RPMI8226 (cell line): ENCODE measurements at regions not wholly inside any gene's neighbourhood (a gene's known extent, or its start where the extent isn't known, plus 50 kb on each side); places are given as distances from the start of the nearest gene placed in this dataset.

ENCODE experiments used
- DNase-seq: peaks from one replicate; pipeline ENCODE4 v3.0.0-alpha.2; 2015

DNA sequence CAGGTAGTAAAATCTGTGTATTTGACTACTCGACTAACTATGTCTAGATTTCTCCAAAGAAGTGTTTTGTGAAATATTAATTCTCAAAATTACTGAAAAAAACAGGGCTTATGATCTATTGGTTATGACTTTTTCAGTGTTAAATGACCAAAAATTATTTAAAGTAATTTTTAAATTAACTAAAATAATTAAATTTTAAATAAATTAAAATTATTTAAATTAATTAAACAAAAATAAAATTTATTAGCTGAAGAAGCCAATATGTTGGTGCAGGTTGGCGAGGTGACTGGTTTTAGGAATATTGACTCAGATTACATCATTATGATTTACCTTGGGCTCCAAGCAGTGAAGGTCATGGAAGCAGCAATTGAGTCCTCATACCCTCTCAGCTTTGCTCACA is 483.2 kb downstream of the PTPRC start:
- no peak for DNase-seq

DNA sequence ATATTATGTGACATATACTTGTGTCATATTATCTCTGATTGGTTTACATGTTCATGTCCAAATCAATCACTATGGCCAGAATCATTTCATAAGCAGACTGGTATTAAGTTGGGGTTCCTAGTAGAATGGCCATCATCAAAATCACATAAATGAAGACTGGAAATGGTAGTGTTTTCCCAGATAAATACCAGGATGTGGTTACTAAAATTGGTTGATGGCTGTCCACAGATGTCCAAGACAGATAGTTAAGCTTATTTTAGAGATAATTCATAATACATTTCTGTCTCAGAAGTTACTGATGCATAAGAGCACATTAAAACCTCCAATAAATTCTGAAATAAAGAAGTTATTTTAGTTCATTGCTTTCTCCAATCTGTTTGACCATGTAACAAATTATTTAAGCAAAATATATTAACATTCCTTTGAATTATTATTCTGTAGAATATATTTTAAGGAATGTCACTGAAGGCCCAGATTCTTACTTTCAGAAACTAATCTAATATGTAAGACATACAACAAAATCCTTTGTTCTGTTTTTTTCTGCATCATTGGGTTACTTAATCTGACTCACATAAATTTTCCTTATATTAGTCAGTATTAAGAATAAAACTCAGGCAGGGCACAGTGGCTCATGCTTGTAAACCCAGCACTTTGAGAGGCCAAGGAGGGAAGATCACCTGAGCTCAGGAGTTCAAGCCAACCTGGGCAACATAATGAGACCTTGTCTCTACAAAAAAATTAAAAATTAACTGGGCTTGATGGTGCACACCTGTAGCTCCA is 483.9 kb downstream of the PTPRC start:
- DNase-seq = no peak

DNA sequence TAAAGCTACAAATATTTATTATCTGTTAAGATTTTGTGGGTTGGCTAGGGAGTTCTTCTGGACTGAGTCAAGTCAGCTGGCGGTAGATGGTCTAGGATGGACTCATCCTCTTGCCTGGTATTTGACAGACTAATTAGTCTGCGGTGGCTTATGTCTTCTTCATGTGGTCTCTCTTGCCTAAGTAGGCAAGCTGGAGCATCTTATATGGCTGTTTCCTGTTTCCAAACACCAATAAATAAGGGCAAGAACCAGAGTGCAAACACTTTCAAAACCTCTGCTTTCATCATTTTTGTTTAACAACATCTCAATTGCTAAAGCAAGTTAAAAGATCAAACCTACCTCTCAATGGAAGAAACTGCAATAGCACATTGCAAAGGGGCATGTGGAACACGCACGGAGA is 484.8 kb downstream of the PTPRC start:
- DNase-seq = no peak

DNA sequence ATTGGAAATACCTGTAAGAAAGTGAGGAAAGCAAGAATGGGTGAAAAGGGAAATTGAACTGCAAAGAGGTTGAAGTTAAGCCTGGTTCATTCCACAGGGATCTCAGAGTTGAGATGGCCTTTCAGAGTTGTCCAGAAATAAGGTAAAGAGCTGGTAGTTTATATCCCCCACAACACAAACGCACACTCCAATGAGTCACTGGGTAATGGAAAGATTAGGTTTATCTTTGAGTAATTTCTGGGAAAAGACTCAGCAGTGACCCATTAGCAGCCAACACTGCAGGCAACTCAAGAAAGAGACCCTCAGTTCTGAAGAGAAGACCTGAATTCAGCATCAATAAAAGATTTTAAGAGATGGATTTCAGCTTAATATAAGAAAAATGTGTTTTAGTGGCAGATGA is 485.5 kb downstream of the PTPRC start:
- DNase-seq = no peak

DNA sequence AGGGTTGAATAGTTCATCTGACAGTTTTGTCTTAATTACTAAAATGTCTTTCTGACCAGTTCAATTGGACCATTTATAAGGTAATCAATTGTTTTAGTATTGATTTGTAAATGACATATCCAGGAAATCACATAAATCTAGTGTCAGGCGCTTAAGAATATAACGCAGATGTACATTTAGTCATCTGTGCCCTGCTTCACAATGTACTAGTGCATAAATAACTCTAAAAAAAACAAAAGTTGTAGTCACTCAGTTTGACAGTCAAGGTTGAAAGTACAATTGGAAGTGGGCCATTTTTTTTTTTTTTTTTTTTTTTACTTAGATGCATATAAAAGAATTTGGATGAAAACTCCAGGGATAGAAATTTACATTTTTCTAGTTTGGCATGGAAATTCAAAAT is 490.4 kb downstream of the PTPRC start:
- DNase-seq = no peak

DNA sequence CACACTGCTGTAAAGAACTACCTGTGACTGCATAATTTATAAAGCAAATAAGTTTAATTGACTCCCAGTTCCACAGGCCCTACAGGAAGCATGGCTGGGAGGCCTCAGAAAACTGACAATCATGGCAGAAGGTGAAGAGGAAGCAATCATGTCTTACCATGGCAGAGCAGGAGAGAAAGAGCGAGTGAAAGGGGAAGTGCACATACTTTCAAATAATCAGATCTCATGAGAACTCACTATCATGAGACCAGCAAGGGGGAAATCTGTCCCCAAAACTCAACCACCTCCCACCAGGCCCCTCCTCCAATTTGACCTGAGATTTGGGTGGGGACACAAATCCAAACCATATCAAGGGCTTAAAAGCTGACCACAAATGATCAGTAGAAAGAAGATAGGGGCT is 493.2 kb downstream of the PTPRC start:
- no peak for DNase-seq

DNA sequence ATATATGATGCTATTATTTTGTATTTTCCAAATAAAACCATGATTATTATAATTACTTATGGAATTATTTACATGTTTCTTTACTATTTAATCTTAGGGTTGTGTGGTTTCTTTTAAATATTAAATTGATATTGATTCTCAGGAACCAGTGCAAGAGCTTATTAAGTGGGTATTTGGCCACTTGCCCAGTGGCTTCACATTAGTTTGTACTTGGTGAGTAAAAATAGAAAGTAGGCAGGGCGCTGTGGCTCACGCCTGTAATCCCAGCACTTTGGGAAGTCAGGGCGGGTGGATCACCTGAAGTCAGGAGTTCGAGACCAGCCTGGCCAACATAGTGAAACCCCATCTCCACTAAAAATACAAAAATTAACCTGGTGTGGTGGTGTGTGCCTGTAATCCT is 497.1 kb downstream of the PTPRC start:
- DNase-seq = no peak

DNA sequence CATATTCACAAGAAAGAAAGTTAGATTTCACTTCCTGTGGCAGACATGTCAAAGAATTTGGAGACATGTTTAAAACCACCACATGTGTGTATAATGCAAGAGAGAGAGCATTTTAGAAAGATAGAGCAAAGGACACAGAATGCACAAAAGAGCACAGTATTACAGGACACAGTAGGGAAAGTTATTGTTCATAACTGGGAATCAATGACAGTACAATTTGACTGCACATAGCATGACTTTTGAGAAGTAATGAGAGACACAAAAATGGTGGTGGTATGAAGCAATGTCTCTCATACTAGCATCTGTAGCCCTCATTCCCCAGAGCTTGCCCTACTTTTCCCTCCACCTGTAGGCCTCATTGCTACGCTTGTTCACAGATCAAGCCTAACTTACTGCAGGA is 499.2 kb downstream of the PTPRC start:
- no peak for DNase-seq

DNA sequence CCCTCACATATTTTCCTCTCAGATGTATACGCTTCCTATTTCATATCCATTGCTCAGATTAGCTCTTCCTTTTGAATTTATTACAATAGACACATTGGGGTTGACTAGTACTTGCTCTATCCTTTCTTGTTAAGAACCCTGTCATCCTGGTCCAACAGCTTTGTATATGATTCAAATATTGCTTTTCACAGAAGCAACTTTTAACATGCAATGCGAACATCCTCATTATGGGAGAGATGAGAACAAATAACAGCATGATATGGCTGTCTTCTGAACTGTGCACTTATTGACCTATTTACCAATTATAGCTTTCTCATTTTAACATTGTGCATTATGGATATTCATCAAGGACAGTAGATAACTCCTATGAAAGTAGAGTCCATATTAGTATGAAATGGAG is 510.8 kb downstream of the PTPRC start:
- no peak for DNase-seq

DNA sequence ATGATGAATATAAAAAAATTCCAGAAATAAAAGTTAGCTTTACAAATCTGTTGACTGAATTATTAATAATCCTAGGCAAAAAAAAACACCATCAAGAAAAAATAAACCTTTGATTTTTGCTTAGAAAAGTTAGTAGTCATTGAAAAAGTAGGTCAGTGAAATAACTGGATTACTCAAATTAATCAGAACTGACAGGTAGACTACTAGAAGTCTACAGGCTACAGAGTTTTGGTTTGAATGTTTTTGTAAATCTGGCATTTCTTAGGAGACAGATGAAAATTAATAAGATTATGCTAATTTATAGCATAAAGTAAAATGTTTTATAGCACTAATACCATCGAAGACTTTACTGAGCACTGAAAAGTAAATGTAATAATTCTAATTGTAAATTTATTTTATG is 511.9 kb downstream of the PTPRC start:
- DNase-seq = no peak

DNA sequence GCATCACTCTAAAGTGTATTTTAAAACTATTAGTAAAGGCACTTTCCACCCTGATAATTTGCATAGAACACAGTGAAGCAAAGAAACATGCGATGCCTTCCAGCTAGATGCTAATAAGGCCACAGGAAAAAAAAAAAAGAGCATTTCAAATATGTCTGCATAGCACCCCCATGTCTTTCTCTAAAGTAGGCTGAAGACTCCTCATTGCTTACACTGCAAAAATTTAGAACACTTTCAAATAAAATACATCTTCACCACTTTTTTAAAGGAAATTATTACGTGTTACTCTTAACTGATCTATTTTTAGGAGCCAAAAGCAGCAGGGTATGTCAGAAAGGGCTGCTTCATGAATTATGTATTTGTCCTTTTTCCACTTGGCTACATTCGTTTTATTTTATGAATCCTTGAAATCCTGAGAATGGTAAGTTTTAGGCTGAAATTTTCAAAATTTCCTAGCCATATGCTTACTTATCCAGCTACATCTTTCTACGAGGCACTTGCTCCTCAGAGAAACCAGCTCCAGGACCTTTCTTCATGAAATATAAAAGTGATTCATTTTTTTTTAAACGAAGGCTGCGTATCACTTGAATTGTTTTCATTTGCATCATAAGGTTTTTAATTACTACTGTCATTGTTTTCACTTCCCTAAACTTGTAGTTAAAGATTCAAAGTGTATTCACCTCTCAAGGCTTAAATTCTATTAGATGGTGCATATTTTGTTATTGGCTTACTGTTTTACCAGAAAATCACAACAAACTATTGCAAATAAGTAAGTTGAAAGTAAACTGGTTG is 513.0 kb downstream of the PTPRC start:
- no peak for DNase-seq

DNA sequence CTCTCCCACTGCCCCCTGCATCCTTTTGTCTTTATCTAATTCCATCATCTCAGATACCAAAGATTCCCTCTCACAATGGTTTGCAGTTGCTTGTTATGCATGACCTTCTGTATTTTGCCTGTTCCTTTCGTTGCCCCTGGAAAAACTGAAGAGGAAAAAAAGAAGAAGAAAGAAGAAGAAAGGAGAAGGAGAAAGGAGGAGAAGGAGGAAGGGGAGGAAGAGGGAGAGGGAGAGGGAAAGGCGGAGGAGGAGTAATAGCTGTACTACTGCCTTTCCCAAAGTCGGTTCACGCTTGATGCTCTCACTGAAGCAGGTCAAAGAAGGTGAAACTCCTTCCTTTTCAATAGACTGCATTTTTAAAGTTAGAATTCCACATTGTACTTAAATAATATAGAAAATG is 513.8 kb downstream of the PTPRC start:
- DNase-seq = no peak

DNA sequence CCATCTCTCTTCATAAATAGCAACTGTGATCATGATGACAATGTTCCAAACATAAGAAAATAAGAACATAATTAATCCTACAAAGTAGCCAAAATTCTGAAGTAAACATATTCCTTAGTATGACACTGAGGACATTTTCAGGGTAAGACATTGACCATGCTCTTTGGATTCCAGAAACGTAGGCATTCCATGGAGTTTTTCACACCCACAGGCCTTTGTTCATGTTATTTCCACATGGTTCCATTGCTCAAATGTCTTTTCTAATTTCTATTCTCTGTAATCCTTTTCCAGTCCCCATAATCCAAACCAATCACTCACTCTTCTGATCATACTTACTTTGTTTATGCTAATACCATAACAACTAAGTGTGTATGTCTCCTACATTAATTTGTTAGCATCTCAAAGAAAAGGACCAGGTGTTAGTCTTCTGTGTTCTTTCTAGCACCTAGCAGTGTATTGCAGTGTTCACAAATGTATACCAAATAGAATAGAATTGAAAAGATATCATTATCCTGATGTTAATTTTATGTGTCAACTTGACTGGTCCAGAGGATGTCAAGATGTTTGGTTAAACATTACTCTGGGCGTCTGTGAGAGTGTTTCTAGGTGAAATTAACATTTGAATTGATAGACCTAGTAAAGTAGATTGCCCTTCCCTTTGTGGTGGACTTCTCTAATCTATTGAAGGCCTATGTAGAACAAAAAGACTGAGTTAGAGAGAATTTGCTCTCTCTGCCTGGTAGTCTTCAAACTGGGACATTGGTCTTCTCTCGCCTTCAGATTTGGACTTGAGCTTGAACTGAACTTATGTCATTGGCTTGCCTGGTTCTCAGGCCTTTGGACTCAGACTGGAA is 516.6 kb downstream of the PTPRC start:
- no peak for DNase-seq

DNA sequence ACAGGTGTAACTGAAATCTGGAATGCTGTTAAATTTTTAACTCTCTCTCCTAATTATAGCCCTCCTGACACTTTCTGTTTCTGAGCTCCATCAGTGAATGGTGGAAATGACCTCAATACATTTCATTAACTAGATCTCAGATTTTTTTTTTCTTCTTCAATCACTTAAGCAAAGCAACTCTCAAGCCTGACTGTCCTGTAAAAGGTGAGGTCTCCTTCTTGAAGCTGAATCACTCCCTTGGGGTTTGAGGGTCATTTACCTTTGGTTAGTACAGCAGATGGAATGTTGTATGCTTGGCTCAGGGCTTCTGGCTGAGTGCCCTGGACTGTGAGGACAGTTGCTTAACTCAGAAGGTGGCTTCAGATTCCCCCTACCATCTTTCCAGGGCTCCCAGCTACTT is 518.7 kb downstream of the PTPRC start:
- DNase-seq = no peak

DNA sequence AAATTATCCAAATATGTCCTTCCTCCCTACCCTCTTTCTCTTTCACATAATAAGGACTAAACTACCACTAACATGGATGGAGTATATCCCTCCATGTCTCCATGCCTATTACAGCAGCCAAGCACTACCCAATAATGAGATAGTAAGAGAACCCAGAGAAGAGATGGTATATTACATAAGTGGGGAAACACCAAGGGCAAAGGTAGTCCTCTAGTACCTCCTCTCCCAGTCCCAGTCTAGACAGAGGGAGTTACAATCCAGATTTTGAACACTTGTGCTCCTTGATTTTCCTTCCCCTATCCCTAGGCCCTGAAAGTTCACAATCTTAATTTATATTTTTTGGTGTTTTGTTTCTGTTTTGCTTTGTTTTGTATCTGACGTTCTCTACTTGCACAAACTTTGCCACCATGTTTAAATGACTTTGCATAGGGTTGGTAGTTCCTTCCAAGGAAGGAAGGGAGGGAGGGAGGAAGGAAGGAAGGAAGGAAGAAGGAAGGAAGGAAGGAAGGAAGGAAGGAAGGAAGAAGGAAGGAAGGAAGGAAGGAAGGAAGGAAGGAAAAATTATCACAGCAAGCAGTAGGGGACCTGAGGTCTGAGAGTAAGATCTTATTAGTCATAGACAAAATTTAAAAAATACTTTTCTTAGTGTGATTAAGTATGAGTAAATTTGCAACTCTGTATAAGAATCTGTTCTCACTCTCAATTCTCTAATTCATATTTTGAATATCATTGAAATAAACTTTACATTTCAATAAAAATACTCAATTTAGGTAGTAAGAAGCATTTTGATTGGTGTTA is 521.9 kb downstream of the PTPRC start:
- DNase-seq = no peak

DNA sequence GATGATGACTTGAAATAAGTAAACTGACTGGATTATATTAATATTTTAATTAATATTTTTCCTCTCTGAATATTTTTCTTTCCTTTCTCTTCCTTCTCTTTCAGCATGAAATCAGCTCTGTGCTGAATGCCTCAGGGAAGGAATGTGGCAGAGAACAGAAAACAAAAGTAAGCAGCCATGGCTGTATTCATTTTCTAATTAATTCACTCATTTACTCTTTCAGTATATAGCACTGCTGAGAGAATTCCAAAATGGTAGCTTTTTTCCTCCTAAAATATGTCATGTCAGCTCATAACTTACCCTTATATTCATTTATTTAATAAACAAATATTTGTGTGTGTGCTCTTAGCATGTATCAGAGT is 522.5 kb downstream of the PTPRC start:
- DNase-seq = no peak

DNA sequence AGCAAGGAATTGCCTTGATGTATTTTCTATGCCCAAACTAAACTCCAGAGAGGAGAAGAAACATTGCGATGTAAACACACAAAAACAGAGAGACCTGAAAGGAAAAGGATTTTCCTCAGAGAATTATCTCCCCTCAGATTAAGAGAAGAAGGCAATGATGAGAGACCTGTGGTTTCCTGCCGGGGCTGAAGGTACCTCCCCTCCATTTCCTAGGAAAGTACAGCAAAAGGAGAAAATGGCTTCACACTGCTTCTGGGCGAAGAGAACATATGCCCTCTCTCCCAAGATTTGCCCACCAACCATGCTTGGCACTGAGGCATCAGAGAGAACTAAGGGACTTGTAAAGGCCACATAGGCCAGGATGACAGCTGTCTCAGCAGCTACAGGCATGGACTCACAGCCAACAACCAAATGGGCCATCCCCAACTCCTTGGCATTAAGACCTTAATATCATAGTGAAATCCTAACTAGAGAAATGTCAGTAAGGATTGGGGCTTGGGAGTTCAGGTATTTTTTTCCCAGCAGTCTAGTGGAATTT is 523.0 kb downstream of the PTPRC start:
- no peak for DNase-seq

DNA sequence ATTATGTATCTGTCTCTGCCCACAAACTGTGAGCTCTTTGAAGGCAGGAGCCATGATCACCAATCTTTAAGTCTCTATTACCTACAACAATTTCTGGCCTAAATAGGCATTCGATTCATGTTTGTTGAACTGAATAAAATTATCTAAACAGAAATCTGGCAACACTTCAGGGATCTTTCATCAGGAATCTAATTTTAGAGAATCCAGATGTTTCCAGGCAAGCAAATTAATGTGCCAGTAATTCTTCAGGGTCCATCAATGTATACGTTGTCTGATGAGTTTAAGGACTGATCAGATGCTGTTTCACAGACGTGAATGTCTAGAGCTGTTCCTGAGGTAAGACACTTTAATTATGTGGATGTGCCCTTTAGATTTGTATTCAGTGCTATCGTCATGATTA is 524.4 kb downstream of the PTPRC start:
- no peak for DNase-seq

DNA sequence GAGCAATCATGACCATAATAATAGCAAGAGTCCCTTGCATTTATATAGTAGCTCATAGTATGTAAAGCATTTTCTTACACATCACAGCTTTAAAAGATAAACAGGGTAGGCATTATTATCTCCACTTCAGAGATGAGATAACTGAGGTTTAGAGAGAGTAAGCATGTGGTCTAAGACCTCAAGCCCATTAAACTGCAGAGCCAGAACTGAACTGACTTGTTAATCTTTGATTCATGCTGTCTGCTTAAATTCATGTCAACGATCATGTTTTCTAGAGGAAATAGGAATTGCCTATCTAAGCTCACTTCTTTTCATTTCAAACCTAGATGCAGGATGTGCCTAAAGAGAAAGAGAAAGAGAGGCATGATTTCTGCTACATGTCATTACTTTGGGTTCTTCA is 524.8 kb downstream of the PTPRC start:
- DNase-seq = no peak

DNA sequence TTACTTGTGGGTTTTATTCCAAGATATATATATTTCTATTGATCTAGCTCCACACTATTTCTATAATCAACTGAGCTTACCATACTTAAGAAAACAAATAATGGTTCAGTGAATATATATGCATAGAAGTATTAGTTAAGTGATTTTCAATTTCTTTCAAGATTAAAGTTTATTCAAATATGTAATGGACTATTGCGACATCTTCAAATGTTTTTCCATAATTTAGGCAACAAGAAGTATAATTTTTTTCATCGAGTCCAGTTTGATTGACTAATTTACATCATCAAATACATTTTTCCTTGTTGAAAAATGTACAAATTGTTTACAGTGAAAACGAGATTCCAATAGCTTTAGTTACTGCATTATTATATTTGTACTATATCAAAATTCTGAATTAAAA is 528.6 kb downstream of the PTPRC start:
- DNase-seq = no peak

DNA sequence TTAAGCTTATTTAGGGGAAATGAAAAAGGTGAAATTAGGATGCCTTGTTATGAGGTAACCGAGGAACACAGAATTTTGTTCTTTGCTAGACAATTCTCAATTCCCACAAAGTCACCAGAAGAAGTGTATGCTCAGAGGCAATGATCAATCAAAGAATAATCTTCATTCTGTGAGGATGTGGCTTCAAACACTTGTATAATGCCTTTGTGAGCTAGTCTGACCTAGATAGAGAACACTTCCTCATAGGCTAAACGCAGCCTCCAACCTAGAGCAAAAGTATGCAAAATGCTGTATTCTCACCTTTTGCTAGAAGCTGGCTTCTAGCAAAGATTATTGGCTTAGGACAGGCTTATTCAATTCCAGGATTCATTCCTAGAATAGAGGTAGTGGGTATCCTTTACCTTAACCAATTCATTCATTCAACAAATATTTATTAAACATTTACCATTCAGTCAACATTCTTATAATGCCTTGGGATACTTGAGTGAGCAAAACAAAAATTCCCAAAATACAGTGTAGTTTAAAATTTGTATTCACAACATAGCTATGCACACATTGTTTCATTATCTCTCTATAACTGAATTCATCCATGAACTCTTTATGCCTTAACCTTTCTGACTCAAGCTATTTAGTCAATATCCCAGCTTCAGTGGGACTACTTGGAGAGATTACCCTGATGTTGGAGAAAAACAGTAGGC is 530.2 kb downstream of the PTPRC start:
- no peak for DNase-seq

DNA sequence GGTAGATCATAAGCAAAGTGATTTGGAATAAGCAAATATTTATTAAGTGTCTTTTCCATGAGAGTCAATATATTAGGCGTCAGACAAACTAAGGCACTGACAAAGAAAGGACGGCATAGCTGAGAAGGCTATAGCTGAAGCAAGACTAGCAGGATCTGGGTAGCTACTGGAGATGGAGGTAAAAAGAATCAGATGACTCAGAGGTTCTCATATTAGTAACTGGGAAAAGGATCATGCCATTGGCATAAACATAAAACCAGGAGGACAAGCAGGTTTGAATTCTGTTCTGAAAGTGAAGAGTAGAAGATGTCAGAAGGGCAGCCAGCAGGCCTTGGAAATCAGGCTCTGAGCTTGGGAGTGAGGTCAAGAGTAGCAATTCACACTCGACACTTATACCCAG is 531.9 kb downstream of the PTPRC start:
- DNase-seq = no peak
